GM18951 (cell line): ENCODE measurements at regions not wholly inside any gene's neighbourhood (a gene's known extent, or its start where the extent isn't known, plus 50 kb on each side); places are given as distances from the start of the nearest gene placed in this dataset.

Experiments
- POLR2A ChIP-seq: IDR thresholded peaks from 4 replicates; pipeline ENCODE4 v1.6.1; 2011; ENCODE audit warnings: mild to moderate bottlenecking; ENCODE audit not compliant: insufficient read length, insufficient read depth; ENCODE audit errors: extremely low read depth
- in situ Hi-C: fragments of 300-500 bp; cut with MboI; formaldehyde crosslinking; loops from one replicate; pipeline ENCODE4 v1.12.0; 2022; ENCODE audit warnings: low sequenced_read_pairs, mixed read lengths, inconsistent platforms; ENCODE audit not compliant: unreplicated experiment

DNA sequence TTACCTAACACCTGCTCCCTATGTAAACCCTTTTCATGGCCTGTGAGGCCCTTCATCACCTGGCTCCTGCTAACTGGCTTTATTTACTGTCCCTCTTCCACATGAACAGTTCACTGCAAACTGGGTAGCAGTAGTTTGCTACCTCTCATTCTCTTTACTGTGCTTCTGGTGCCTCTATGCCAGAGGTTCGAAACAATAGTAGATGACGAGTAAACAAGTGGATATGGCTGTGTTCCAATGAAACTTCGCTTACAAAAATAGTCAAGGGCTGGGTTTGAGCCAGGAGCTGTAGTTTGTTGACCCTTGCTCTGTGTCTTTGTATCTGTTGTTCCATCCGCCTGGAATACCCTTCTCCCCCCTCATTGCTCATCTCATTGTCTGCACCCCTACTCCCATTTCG is 233.6 kb upstream of the RMST start:
- no peak for TF ChIP-seq POLR2A
- in situ Hi-C loops: no loop called here

- in situ Hi-C loops: no loop called here
Measured at GRCh38 chr12:97235102-97235501, 227.5 kb upstream of the RMST start.

DNA sequence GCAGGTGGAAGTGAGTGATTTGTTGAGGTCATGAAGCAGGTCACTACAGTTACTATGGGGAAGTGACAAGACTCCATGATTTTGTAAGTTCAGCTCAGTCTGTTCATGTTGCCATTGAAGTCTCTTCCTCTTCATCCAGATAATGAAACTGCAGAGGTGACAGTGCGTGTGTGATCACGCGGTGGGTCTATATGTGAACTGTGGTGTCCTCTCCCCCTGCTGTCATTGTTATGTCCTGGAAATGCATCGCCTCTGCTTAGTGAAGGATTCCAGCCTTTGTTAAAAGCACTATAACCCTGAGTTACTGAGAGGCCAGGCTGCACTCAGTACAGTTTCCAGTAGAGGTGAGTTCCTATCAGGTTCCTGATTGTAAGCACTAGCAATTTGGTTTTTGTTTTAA is 216.2 kb upstream of the RMST start:
- in situ Hi-C loops: no loop called here
- TF ChIP-seq POLR2A: no peak

More at GRCh38 chr12:97235102-97235501, 227.5 kb upstream of the RMST start:
- no peak for TF ChIP-seq POLR2A

DNA sequence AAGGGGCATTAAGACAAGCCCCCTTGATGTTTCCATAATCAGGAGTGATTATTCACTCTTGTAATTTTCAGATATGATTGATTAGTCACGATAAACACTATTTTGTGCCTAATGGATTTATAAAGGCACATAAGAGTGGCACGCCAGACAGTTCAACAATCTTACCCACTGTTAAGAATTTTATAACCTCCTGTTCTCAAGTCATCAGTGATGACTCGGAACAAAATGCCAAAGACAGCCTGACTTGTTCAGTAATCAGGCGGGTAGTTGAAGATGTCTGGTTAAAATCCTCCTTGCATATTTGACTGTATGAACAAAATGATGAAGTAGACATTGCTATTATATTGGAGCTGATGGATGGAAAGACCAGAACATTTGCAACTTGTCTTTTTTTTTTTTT is 212.1 kb upstream of the RMST start:
- in situ Hi-C loops: no loop called here
- TF ChIP-seq POLR2A: no peak

GRCh38 chr12:97257726-97258125 is 204.9 kb upstream of the RMST start:
- in situ Hi-C loops: no loop called here
- TF ChIP-seq POLR2A: no peak

GRCh38 chr12:97259098-97259497 is 203.5 kb upstream of the RMST start:
- in situ Hi-C loops: no loop called here
- TF ChIP-seq POLR2A: no peak

DNA sequence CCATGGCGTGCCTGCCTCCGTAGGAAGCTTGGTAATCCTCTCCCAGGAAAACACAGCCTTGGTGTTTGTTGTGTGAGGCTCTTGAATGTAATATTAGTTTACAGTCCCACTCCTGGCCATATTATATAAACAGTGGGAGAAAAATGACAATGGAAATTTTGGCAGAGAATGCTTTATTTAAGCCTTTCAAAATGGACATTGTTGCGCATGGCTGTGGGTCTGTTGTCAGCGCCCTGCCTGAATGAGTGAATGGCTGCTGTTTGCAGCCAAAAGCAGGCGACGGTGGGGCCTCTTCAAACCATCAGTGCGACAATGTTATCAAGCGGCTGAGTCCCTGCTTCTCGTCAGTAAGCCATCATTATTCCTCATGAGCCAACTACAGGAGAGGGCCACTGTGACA is 201.8 kb upstream of the RMST start:
- no peak for TF ChIP-seq POLR2A
- in situ Hi-C loops: no loop called here

- no peak for TF ChIP-seq POLR2A
- in situ Hi-C loops: no loop called here
Measured at GRCh38 chr12:97267166-97267565, 195.4 kb upstream of the RMST start.

DNA sequence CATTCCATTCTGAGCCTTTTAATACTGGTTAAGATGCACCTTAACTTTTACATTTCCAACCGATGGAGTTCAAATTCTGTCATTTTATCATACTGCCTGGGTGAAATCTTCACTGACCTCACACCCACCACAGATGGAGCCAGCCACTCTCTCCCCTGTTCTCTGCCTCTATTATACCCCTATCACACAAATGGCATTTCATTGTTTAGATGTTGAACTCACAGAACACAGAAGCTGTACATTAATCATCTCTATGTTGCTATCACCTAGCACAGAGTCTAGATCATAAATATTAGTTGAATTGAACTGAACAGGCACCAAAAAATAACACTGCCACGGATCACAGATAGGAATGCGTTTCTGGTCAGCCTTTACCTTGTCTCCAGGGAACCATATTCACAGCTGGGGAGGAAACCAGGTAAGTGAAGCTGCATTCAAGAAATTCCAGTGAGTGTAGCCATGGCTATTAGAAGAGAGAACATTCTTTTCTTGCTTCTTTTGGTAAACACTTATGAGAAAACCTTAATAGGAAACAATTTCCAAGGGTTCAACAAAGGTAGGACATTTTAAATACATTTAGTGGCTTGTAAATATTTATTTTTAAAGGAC is 194.9 kb upstream of the RMST start:
- in situ Hi-C loops: no loop called here
- no peak for TF ChIP-seq POLR2A

GRCh38 chr12:97272471-97272870 is 190.1 kb upstream of the RMST start:
- TF ChIP-seq POLR2A: no peak

DNA sequence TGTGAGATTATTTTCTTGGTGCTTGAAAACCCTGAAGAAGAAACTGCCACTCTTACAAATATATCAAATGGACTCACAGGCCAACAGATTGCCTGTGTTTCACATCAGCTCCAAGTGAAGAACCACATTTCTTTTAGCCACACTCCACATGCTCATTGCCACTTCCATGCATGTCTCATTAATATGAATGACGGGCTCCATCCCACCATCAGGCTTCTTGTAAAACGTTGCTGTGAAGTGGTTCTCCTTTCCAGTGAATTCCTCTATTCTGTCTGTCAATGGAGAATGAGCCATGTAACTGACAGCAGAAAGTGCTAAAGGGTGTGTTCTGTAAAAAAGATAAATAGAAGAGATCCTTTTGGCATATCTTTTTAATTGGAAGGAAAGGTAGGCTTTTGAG is 188.2 kb upstream of the RMST start:
- no peak for TF ChIP-seq POLR2A
- in situ Hi-C loops: no loop called here

More at GRCh38 chr12:97272471-97272870, 190.1 kb upstream of the RMST start:
- in situ Hi-C loops: no loop called here

DNA sequence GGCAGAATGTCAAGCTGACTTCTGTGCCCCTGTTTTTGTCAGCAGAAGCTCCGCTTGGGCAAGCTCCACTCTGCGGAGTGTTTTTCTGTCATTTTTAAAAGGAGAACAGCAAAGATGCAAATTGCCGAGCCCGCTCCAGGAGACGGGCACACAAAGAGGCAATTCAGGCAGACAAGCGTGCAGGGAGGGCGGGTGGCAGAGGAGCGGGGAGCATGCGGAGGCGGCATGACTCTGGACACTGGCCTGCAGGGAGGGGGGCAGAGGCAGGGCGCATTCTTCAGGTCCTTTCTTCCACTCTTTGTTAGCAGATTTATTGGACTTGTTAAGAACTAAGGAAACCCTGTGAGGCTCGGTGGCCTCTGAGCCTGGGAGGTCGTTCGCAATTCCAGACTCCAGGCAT is 187.3 kb upstream of the RMST start:
- TF ChIP-seq POLR2A: no peak
- in situ Hi-C loops: no loop called here

DNA sequence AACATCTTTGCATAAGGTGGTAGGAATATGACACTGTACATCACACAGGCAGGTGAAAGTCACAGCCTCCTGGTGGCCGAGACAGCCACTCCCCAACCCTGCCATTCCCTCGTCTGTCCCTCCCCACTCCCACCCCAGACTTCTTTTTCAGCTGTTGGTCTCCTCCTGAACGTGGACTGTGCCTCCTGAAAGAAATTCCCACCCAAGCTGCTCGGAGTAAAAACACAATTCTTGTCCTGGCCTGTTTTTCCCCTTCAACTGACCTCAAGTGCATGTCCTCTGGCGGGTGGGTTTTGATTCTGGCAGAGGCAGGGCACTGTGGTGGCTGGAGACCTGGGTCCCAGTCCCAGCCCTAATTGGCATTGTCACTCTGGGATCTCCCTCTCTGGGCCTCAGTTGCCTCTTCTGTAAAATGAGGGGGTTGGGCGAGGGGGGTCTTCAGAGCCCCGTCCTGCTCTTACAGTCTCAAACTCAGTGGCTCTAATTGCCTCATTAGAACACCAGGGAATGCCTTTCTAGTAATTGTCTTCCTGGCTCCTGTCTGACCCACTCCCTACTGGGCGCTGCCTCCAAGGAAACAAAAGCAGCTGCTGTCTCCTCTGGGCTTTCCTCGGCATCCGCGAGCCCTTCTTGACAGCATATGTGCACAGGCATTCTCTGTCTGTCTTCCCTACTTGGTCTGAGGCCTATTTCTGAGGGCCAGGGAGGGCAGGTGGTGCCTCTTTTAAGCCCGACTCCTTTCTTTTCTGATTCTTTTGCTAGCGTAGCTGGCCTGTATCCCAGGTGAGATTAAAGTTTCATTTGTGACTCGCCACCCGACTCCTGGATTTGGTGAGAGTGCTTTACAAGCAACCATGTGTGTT is 186.6 kb upstream of the RMST start:
- in situ Hi-C loops: no loop called here

More for the DNA sequence above, 186.6 kb upstream of the RMST start:
- TF ChIP-seq POLR2A: no peak
